HEK293 (cell line): ENCODE measurements at regions not wholly inside any gene's neighbourhood (a gene's known extent, or its start where the extent isn't known, plus 50 kb on each side); places are given as distances from the start of the nearest gene placed in this dataset.

Experiments used
- BCL6B ChIP-seq: fragments of 450-650 bp; formaldehyde crosslinking; IDR thresholded peaks from 2 replicates; pipeline ENCODE4 v1.5.1; 2017; ENCODE audit warnings: missing biosample characterization, missing genetic modification characterization
- ZNF302 ChIP-seq: fragments of 450-650 bp; formaldehyde crosslinking; IDR thresholded peaks from 2 replicates; pipeline ENCODE4 v1.5.1; 2016; ENCODE audit warnings: missing biosample characterization, missing genetic modification characterization, low read depth

- no peak for TF ChIP-seq ZNF302 (tag by site-specific recombination)
- TF ChIP-seq BCL6B, result no peak
Observed at GRCh38 chr2:41031282-41031681, 579.4 kb upstream of the SLC8A1 start.
